ENCODE measurements at regions not wholly inside any gene's neighbourhood (a gene's known extent, or its start where the extent isn't known, plus 50 kb on each side); places are given as distances from the start of the nearest gene placed in this dataset.

- no peak for DNase-seq (ENCODE audit: insufficient read length)
- FAIRE-seq = no peak
- TF ChIP-seq POLR2AphosphoS5 (IDR thresholded peaks at IDR 0.05; ENCODE audit: low read depth, low read length) (no peak), POLR2A (IDR thresholded peaks at IDR 0.05; ENCODE audit: low read depth, low read length) (no peak), TAF1 (IDR thresholded peaks at IDR 0.05; ENCODE audit: borderline replicate concordance, low read depth, low read length) (no peak)
These were observed 115.2 kb upstream of the RTL1 start for GRCh38 chr14:101018561-101019290.

- TF ChIP-seq POLR2AphosphoS5 (IDR thresholded peaks at IDR 0.05; ENCODE audit: low read depth, low read length) (no peak), TAF1 (IDR thresholded peaks at IDR 0.05; ENCODE audit: borderline replicate concordance, low read depth, low read length) (no peak), POLR2A (IDR thresholded peaks at IDR 0.05; ENCODE audit: low read depth, low read length) (no peak)
- no peak for DNase-seq (ENCODE audit: insufficient read length)
- FAIRE-seq = no peak
These were observed 116.0 kb upstream of the RTL1 start for GRCh38 chr14:101019541-101019940.

- TF ChIP-seq POLR2AphosphoS5 (IDR thresholded peaks at IDR 0.05; ENCODE audit: low read depth, low read length) (no peak), POLR2A (IDR thresholded peaks at IDR 0.05; ENCODE audit: low read depth, low read length) (no peak), TAF1 (IDR thresholded peaks at IDR 0.05; ENCODE audit: borderline replicate concordance, low read depth, low read length) (no peak)
- no peak for FAIRE-seq
- no peak for DNase-seq (ENCODE audit: insufficient read length)
These were observed 116.6 kb upstream of the RTL1 start for GRCh38 chr14:101019990-101020710.

GRCh38 chr14:101020834-101021370, 117.4 kb upstream of the RTL1 start:
- no peak for TF ChIP-seq TAF1 (IDR thresholded peaks at IDR 0.05; ENCODE audit: borderline replicate concordance, low read depth, low read length)
- no peak for TF ChIP-seq POLR2AphosphoS5 (IDR thresholded peaks at IDR 0.05; ENCODE audit: low read depth, low read length)
- TF ChIP-seq POLR2A (IDR thresholded peaks at IDR 0.05; ENCODE audit: low read depth, low read length) = no peak
- DNase-seq (ENCODE audit: insufficient read length) (no peak), FAIRE-seq (no peak)

GRCh38 chr14:101022121-101022520, 118.6 kb upstream of the RTL1 start:
- FAIRE-seq (no peak), DNase-seq (ENCODE audit: insufficient read length) (no peak)
- no peak for TF ChIP-seq POLR2A (IDR thresholded peaks at IDR 0.05; ENCODE audit: low read depth, low read length)
- TF ChIP-seq POLR2AphosphoS5 (IDR thresholded peaks at IDR 0.05; ENCODE audit: low read depth, low read length) = no peak
- no peak for TF ChIP-seq TAF1 (IDR thresholded peaks at IDR 0.05; ENCODE audit: borderline replicate concordance, low read depth, low read length)

GRCh38 chr14:101022916-101023435, 119.5 kb upstream of the RTL1 start:
- TF ChIP-seq POLR2AphosphoS5 (IDR thresholded peaks at IDR 0.05; ENCODE audit: low read depth, low read length) (no peak), POLR2A (IDR thresholded peaks at IDR 0.05; ENCODE audit: low read depth, low read length) (no peak), TAF1 (IDR thresholded peaks at IDR 0.05; ENCODE audit: borderline replicate concordance, low read depth, low read length) (no peak)
- FAIRE-seq (no peak), DNase-seq (ENCODE audit: insufficient read length) (no peak)

GRCh38 chr14:101024686-101025085, 121.2 kb upstream of the RTL1 start:
- DNase-seq (ENCODE audit: insufficient read length) (no peak), FAIRE-seq (no peak)
- TF ChIP-seq POLR2A (IDR thresholded peaks at IDR 0.05; ENCODE audit: low read depth, low read length) = no peak
- no peak for TF ChIP-seq POLR2AphosphoS5 (IDR thresholded peaks at IDR 0.05; ENCODE audit: low read depth, low read length)
- TF ChIP-seq TAF1 (IDR thresholded peaks at IDR 0.05; ENCODE audit: borderline replicate concordance, low read depth, low read length) = no peak

- FAIRE-seq = no peak
- TF ChIP-seq TAF1 (IDR thresholded peaks at IDR 0.05; ENCODE audit: borderline replicate concordance, low read depth, low read length) = no peak
- no peak for TF ChIP-seq POLR2AphosphoS5 (IDR thresholded peaks at IDR 0.05; ENCODE audit: low read depth, low read length)
- no peak for TF ChIP-seq POLR2A (IDR thresholded peaks at IDR 0.05; ENCODE audit: low read depth, low read length)
- no peak for DNase-seq (ENCODE audit: insufficient read length)
These were observed 121.6 kb upstream of the RTL1 start for GRCh38 chr14:101025131-101025530.

GRCh38 chr14:101025696-101026095, 122.2 kb upstream of the RTL1 start:
- DNase-seq (ENCODE audit: insufficient read length) (no peak), FAIRE-seq (no peak)
- no peak for TF ChIP-seq TAF1 (IDR thresholded peaks at IDR 0.05; ENCODE audit: borderline replicate concordance, low read depth, low read length)
- no peak for TF ChIP-seq POLR2A (IDR thresholded peaks at IDR 0.05; ENCODE audit: low read depth, low read length)
- TF ChIP-seq POLR2AphosphoS5 (IDR thresholded peaks at IDR 0.05; ENCODE audit: low read depth, low read length) = no peak

GRCh38 chr14:101026341-101026740, 122.8 kb upstream of the RTL1 start:
- TF ChIP-seq TAF1 (IDR thresholded peaks at IDR 0.05; ENCODE audit: borderline replicate concordance, low read depth, low read length) (no peak), POLR2A (IDR thresholded peaks at IDR 0.05; ENCODE audit: low read depth, low read length) (no peak), POLR2AphosphoS5 (IDR thresholded peaks at IDR 0.05; ENCODE audit: low read depth, low read length) (no peak)
- DNase-seq (ENCODE audit: insufficient read length) (no peak), FAIRE-seq (no peak)

GRCh38 chr14:101027291-101027690, 123.8 kb upstream of the RTL1 start:
- TF ChIP-seq TAF1 (IDR thresholded peaks at IDR 0.05; ENCODE audit: borderline replicate concordance, low read depth, low read length) (no peak), POLR2AphosphoS5 (IDR thresholded peaks at IDR 0.05; ENCODE audit: low read depth, low read length) (no peak), POLR2A (IDR thresholded peaks at IDR 0.05; ENCODE audit: low read depth, low read length) (no peak)
- FAIRE-seq = no peak
- DNase-seq (ENCODE audit: insufficient read length) = no peak

All from GM12892 (cell line).